ENCODE measurements at regions not wholly inside any gene's neighbourhood (a gene's known extent, or its start where the extent isn't known, plus 50 kb on each side); places are given as distances from the start of the nearest gene placed in this dataset.

DNA sequence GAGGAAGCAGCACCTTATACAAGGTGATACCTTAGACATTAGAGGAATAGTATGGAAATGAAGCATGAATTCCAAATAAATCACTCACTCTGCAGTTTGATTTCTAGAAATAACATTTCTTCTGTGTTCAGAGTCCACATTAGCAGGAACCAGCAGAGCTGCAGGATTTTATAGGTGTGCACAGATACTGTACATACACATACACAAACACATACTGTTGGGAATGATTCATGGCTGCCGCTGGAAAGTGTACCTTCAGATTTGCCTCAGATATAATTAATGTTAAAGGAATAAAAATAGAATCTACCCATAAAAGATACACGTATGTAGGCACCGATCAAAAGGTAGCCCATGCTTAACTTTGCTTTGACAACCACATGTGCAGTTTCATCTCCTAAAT lies 578.1 kb downstream of the CSNK1G3 start:
- TF ChIP-seq, protein P1, sequence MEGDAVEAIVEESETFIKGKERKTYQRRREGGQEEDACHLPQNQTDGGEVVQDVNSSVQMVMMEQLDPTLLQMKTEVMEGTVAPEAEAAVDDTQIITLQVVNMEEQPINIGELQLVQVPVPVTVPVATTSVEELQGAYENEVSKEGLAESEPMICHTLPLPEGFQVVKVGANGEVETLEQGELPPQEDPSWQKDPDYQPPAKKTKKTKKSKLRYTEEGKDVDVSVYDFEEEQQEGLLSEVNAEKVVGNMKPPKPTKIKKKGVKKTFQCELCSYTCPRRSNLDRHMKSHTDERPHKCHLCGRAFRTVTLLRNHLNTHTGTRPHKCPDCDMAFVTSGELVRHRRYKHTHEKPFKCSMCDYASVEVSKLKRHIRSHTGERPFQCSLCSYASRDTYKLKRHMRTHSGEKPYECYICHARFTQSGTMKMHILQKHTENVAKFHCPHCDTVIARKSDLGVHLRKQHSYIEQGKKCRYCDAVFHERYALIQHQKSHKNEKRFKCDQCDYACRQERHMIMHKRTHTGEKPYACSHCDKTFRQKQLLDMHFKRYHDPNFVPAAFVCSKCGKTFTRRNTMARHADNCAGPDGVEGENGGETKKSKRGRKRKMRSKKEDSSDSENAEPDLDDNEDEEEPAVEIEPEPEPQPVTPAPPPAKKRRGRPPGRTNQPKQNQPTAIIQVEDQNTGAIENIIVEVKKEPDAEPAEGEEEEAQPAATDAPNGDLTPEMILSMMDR (IDR thresholded peaks at IDR 0.05) = no peak
- no peak for TF ChIP-seq POLR2A (IDR thresholded peaks at IDR 0.05)

Measured in uterus (tissue), 2 donors.